ENCODE measurements at regions not wholly inside any gene's neighbourhood (a gene's known extent, or its start where the extent isn't known, plus 50 kb on each side); places are given as distances from the start of the nearest gene placed in this dataset.
"Not testable (repeated sequence)": the region's sequence is repeated elsewhere in the genome, so short reads cannot be mapped to it uniquely, and the experiment has no call there.

GRCh38 chr10:94240491-94240890 is 122.2 kb downstream of the NOC3L start:
- Histone ChIP-seq H3K4me3 (ENCODE audit: severe bottlenecking) (no peak overlapping the region), H3K27me3 (ENCODE audit: insufficient read depth, poor library complexity, severe bottlenecking) (no peaks in the 10 kb centered on the region), H3K4me1 (ENCODE audit: insufficient read depth, poor library complexity, severe bottlenecking) (peaks cover 7% of the 10 kb centered on the region), H3K36me3 (ENCODE audit: low read depth) (no peaks in the 10 kb centered on the region), H3K27ac (ENCODE audit: poor library complexity, severe bottlenecking) (no peak overlapping the region), H3K9me3 (ENCODE audit: severe bottlenecking) (no peaks in the 10 kb centered on the region)
- DNase-seq (ENCODE audit: low spot score) (no peak), ATAC-seq (ENCODE audit: low read depth) (no peak)
- TF ChIP-seq, protein P1, sequence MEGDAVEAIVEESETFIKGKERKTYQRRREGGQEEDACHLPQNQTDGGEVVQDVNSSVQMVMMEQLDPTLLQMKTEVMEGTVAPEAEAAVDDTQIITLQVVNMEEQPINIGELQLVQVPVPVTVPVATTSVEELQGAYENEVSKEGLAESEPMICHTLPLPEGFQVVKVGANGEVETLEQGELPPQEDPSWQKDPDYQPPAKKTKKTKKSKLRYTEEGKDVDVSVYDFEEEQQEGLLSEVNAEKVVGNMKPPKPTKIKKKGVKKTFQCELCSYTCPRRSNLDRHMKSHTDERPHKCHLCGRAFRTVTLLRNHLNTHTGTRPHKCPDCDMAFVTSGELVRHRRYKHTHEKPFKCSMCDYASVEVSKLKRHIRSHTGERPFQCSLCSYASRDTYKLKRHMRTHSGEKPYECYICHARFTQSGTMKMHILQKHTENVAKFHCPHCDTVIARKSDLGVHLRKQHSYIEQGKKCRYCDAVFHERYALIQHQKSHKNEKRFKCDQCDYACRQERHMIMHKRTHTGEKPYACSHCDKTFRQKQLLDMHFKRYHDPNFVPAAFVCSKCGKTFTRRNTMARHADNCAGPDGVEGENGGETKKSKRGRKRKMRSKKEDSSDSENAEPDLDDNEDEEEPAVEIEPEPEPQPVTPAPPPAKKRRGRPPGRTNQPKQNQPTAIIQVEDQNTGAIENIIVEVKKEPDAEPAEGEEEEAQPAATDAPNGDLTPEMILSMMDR (IDR thresholded peaks at IDR 0.05; ENCODE audit: poor library complexity, severe bottlenecking) = no peak

GRCh38 chr10:94240901-94241300 is 121.8 kb downstream of the NOC3L start:
- H3K9me3 ChIP-seq (ENCODE audit: severe bottlenecking) = no peaks in the 10 kb centered on the region
- peaks cover 7% of the 10 kb centered on the region for H3K4me1 ChIP-seq (ENCODE audit: insufficient read depth, poor library complexity, severe bottlenecking)
- ATAC-seq (ENCODE audit: low read depth) (no peak), DNase-seq (ENCODE audit: low spot score) (no peak)
- H3K27ac ChIP-seq (ENCODE audit: poor library complexity, severe bottlenecking) = no peak overlapping the region
- TF ChIP-seq, protein P1 (IDR thresholded peaks at IDR 0.05; ENCODE audit: poor library complexity, severe bottlenecking) = no peak
- H3K36me3 ChIP-seq (ENCODE audit: low read depth) = no peaks in the 10 kb centered on the region
- no peaks in the 10 kb centered on the region for H3K27me3 ChIP-seq (ENCODE audit: insufficient read depth, poor library complexity, severe bottlenecking)
- H3K4me3 ChIP-seq (ENCODE audit: severe bottlenecking) = no peak overlapping the region

GRCh38 chr10:94251098-94251497 is 111.6 kb downstream of the NOC3L start:
- TF ChIP-seq, protein P1 (IDR thresholded peaks at IDR 0.05; ENCODE audit: poor library complexity, severe bottlenecking) = no peak
- H3K27me3 ChIP-seq (ENCODE audit: insufficient read depth, poor library complexity, severe bottlenecking) = no peaks in the 10 kb centered on the region

DNA sequence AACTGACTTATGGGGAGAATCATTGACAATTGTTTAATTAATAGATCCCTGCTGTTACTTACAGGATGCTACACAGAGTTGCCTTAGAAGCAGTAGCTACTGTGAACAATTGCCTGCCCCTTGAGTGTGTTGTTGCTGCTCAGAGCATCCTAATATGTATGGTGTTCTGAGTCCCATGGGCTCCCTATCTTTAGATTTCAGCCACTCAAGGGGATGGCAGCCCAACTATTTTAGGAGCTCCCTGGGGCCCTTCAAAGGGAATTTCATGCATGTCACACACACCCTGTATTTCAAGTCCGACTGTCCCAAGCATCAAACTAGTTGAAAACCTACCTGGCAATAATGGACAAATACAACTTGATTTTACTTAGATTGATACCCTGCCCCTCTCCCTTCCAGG is 111.2 kb downstream of the NOC3L start:
- Histone ChIP-seq H3K27ac (ENCODE audit: poor library complexity, severe bottlenecking) (no peak overlapping the region), H3K27me3 (ENCODE audit: insufficient read depth, poor library complexity, severe bottlenecking) (no peaks in the 10 kb centered on the region), H3K4me1 (ENCODE audit: insufficient read depth, poor library complexity, severe bottlenecking) (no peaks in the 10 kb centered on the region), H3K36me3 (ENCODE audit: low read depth) (no peaks in the 10 kb centered on the region), H3K9me3 (ENCODE audit: severe bottlenecking) (no peaks in the 10 kb centered on the region), H3K4me3 (ENCODE audit: severe bottlenecking) (no peak overlapping the region)
- DNase-seq (ENCODE audit: low spot score) (no peak), ATAC-seq (ENCODE audit: low read depth) (no peak)
- TF ChIP-seq, protein P1 (IDR thresholded peaks at IDR 0.05; ENCODE audit: poor library complexity, severe bottlenecking) = no peak

More at GRCh38 chr10:94251098-94251497, 111.6 kb downstream of the NOC3L start:
- no peaks in the 10 kb centered on the region for H3K4me1 ChIP-seq (ENCODE audit: insufficient read depth, poor library complexity, severe bottlenecking)
- H3K27ac ChIP-seq (ENCODE audit: poor library complexity, severe bottlenecking) = no peak overlapping the region
- DNase-seq (ENCODE audit: low spot score) (no peak), ATAC-seq (ENCODE audit: low read depth) (no peak)
- H3K4me3 ChIP-seq (ENCODE audit: severe bottlenecking) = no peak overlapping the region
- no peaks in the 10 kb centered on the region for H3K9me3 ChIP-seq (ENCODE audit: severe bottlenecking)
- no peaks in the 10 kb centered on the region for H3K36me3 ChIP-seq (ENCODE audit: low read depth)

DNA sequence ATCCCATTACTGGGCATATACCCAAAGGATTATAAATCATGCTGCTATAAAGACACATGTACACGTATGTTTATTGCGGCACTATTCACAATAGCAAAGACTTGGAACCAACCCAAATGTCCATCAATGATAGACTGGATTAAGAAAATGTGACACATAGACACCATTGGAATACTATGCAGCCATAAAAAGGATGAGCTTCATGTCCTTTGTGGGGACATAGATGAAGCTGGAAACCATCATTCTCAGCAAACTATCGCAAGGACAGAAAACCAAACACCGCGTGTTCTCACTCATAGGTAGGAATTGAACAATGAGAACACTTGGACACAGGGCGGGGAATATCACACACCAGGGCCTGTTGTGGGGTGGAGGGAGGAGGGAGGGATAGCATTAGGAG is 105.3 kb downstream of the NOC3L start:
- not testable (repeated sequence) for H3K4me1 ChIP-seq (ENCODE audit: insufficient read depth, poor library complexity, severe bottlenecking); H3K4me3 ChIP-seq (ENCODE audit: severe bottlenecking); ATAC-seq (ENCODE audit: low read depth); H3K27ac ChIP-seq (ENCODE audit: poor library complexity, severe bottlenecking); H3K27me3 ChIP-seq (ENCODE audit: insufficient read depth, poor library complexity, severe bottlenecking); H3K36me3 ChIP-seq (ENCODE audit: low read depth); H3K9me3 ChIP-seq (ENCODE audit: severe bottlenecking); DNase-seq (ENCODE audit: low spot score)
